Fibroblast of pulmonary artery (primary cell): ENCODE measurements at regions not wholly inside any gene's neighbourhood (a gene's known extent, or its start where the extent isn't known, plus 50 kb on each side); places are given as distances from the start of the nearest gene placed in this dataset.

Experiments used
- DNase-seq: peaks from one replicate; pipeline ENCODE4 v3.0.0-alpha.2; 2010; ENCODE audit warnings: low read depth
- H3K4me3 ChIP-seq: replicated peaks from 2 replicates; pipeline ENCODE4 v1.5.1; 2011; ENCODE audit warnings: low read depth, mild to moderate bottlenecking, control low read depth, low read length, moderate library complexity
- TF ChIP-seq, protein P1 (sequence below): IDR thresholded peaks from 2 replicates; pipeline ENCODE4 v1.5.1; 2011; ENCODE audit warnings: mild to moderate bottlenecking, control low read depth, low read length, inconsistent platforms; ENCODE audit errors: missing control alignments

DNA sequence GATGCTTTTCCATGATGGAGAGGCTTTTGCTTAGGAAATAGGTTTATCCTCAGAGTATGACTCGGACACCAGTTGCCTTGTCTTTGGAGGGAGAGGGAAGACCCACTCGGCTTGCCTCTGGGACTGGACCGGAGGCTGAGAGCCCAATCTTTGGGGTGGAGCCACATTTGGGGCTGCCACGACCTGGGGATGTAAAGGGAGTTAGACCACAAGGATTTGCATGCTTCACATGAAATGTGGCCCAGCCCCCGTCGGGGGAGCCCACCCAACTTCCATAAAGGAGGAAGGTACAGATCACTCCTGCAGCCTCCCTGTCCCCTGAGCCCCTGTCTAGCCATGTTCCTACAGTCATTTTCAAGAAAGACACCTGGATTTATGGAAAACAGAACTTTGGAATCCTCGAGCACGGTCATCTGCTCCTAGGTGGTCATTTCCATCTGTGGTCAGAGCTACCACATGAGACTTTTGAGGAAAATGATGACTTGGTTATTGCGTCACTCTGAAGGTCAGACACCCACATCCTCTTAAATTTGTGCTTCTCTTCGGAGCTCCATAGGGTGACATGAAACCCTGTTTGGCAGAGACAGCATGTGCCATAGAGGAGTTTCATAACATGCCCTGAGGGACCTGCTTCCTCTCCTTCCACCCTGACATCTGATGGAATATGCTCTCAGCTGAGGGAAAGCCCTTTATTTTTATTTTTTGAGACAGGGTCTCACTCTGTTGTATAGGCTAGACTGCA lies 99.4 kb upstream of the SLC45A1 start:
- no peak overlapping the region for H3K4me3 ChIP-seq
- TF ChIP-seq, protein P1, sequence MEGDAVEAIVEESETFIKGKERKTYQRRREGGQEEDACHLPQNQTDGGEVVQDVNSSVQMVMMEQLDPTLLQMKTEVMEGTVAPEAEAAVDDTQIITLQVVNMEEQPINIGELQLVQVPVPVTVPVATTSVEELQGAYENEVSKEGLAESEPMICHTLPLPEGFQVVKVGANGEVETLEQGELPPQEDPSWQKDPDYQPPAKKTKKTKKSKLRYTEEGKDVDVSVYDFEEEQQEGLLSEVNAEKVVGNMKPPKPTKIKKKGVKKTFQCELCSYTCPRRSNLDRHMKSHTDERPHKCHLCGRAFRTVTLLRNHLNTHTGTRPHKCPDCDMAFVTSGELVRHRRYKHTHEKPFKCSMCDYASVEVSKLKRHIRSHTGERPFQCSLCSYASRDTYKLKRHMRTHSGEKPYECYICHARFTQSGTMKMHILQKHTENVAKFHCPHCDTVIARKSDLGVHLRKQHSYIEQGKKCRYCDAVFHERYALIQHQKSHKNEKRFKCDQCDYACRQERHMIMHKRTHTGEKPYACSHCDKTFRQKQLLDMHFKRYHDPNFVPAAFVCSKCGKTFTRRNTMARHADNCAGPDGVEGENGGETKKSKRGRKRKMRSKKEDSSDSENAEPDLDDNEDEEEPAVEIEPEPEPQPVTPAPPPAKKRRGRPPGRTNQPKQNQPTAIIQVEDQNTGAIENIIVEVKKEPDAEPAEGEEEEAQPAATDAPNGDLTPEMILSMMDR, result no peak
- DNase-seq, result no peak

DNA sequence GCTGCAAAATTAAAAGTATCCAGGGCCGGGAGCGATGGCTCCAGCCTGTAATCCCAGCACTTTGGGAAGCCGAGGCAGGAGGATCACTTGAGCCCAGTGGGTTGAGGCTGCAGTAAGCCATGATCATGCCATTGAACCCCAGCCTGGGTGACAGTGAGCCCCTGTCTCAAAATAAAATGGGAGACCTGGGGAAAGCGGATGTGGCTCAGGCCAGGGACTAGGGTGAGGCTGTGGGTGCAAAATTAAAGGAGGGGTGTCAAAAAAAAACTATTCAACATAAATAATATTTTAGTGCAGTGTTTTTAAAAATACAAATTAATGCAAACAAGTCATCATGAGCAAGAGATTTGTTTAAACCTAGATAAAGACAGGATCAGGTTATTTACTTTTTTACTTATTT lies 100.1 kb upstream of the SLC45A1 start:
- TF ChIP-seq, protein P1, result no peak
- DNase-seq, result no peak
- H3K4me3 ChIP-seq, result no peak overlapping the region

DNA sequence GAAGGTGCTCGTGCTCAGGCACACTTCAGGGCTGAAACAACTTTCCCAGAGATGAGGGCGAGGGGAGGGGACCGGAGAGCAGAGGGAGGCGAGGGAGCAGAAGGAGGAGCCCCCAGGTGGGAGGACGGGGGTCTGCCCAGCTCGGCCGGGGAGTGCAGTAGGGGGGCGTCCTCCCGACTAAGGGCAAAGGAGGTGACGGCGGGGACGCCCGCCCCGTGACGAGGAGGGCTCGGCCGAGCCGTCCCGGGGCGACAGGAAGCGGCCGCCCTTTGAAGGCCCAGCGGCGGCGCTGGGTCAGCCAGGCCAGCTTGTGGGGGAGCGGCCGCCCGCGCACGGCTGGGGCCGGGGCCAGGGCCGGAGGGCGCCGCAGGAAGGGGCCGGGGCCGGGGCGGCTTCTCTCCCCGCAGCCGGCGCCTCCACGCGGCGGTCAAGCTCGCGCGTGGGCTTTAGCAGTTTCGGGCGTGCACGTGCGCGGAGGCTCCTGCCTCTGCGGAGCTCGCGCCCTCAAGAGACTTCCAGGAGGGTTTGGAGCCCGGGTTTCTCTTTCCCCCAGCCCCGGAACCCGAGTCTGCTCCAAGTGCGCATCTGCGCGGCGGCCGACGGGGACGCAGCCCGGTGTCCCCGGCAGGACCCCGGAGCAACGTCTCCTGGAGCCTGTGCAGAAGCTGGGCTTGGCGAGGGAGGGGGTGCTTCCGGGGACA lies 100.8 kb upstream of the SLC45A1 start:
- no peak for DNase-seq
- TF ChIP-seq, protein P1, result no peak
- H3K4me3 ChIP-seq, result no peak overlapping the region

DNA sequence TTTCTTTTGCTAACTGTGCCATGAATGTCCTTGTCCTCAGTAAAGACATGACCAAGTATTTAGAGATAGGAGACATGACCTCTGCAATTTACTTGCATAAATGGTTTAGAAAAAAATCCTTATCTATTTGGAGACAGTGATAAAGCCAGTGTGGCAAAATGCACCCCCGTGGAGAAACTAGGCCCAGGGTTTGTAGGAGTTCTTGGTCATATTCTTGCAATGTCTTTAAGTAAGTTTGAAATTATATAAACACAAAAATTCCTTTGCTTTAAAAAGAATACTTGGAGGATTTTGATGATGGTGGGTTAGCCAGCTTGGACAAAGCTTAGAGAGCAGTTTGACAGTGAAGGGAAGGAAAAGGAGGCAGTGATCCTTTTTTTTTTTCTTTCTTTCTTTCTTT lies 101.9 kb upstream of the SLC45A1 start:
- no peak overlapping the region for H3K4me3 ChIP-seq
- TF ChIP-seq, protein P1, result no peak
- DNase-seq, result no peak

DNA sequence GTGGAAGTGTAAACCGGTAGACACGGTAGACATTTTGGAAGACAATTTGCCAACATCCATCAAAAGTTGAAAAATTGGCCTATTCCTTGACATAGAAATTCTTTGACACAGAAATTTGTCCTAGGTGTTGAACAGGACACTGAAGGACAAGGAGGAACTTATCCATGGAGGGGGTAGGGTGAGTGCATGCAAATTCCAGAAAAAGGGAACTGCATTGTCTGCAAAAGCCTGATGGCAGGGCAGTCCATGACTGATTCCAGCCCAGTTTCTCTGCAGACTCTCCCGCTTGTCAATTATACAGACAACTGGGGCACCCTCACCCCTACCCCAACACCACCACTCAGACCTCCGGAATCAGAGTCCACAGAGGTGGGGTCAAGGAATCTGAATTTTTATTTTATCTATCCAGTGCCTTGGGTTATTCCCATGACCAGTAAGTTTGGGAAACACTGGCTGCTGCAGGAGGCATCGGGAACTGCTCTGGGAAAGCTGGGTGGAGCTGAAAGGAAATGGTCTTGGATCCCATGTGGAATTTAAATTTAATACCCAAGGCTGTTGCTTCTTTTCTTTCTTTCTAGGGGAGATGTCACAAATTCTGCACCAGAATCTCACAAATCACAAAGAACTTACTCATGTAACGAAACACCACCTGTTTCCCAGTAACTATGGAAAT lies 103.3 kb upstream of the SLC45A1 start:
- no peak overlapping the region for H3K4me3 ChIP-seq
- TF ChIP-seq, protein P1, result no peak
- no peak for DNase-seq

DNA sequence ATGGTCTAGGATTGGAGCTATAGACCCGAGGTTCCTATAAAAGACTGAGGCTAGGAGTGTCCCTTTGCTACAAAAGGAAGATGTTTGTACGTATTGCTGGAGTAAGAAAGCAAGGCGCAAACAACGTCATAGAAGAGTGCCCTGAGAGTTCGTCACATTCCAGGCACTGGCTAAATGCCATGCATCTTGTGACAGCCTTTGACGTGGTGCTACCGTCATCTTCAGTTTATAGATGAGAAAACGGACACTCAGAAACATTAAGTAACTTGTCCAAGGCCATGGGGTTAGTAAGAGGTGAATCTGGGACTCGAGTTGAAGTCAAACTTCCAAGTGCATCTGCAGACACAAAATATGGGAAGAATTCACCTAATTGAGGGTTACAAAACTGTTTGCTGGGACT lies 104.2 kb upstream of the SLC45A1 start:
- no peak overlapping the region for H3K4me3 ChIP-seq
- TF ChIP-seq, protein P1, result no peak
- DNase-seq, result no peak
